ENCODE measurements at regions not wholly inside any gene's neighbourhood (a gene's known extent, or its start where the extent isn't known, plus 50 kb on each side); places are given as distances from the start of the nearest gene placed in this dataset.

DNA sequence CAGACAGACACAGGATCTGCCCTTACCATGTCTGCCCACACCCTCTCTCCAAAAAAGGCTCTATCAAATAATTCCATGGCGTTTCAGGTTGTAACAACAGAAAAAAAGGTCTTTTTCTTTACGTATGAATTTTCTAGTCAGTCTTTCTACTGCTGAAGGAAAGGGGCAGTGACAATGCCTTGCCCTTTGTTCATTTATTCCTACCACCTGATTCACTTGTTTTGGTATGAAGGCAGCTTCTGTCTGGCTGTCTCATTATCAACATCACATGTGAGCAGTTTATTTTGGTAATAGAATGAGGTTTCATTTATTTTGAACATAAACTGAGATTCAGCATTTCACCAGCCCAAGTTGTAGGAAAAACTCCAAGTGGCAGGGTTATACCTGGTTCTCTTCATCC lies 94.3 kb upstream of the KLF7 start:
- Histone ChIP-seq H3K9ac (ENCODE audit: low read depth in 1 of 2, low read length in 2 of 2) (no peak overlapping the region), H3K27ac (ENCODE audit: low read depth in 1 of 2, low read length in 2 of 2) (no peak overlapping the region), H3K4me1 (ENCODE audit: control insufficient read depth in 4 of 4, insufficient read depth in 4 of 4, low read length in 3 of 4) (no peaks in the 10 kb centered on the region), H3K27me3 (ENCODE audit: control insufficient read depth in 4 of 4, insufficient read depth in 4 of 4, low read length in 3 of 4) (no peaks in the 10 kb centered on the region), H3K9me3 (ENCODE audit: control insufficient read depth in 4 of 4, low read length in 3 of 4) (no peaks in the 10 kb centered on the region), H3K4me3 (ENCODE audit: low read depth in 1 of 3, low read length in 3 of 3) (no peak overlapping the region), H3K36me3 (ENCODE audit: control insufficient read depth in 4 of 4, insufficient read depth in 3 of 4, low read depth in 1 of 4, low read length in 3 of 4) (no peaks in the 10 kb centered on the region)
- no peak for TF ChIP-seq JUND (IDR thresholded peaks at IDR 0.05)
- TF ChIP-seq HNF4G (IDR thresholded peaks at IDR 0.05), result no peak
- TF ChIP-seq EGR1 (IDR thresholded peaks at IDR 0.05; ENCODE audit: low read depth in 2 of 2), result no peak
- no peak for DNase-seq (ENCODE audit: low spot score)
- 90% methylated on average over 2 of the region's 2 CpGs for WGBS

DNA sequence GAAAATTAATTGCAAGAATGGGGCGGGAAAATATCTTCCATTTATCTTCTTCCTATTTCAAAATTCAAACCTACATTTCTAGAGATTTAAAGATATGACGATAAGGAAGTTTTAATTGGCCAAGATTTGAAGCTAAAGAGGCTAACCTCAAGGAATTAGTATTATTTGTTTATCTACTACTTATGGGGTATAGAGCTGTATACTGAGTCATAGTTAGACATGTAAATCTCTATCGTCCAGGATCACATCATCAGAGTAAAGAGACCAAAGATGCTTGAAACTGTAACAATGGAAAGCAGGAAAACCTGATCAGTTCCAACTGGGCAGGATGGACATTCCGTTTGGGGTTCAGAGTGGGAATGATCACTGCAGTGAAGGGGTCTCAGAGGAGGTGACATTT lies 95.2 kb upstream of the KLF7 start:
- H3K9me3 ChIP-seq (ENCODE audit: control insufficient read depth in 4 of 4, low read length in 3 of 4), result no peaks in the 10 kb centered on the region
- no peak overlapping the region for H3K9ac ChIP-seq (ENCODE audit: low read depth in 1 of 2, low read length in 2 of 2)
- 93% methylated on average over 4 of the region's 4 CpGs for WGBS
- H3K4me3 ChIP-seq (ENCODE audit: low read depth in 1 of 3, low read length in 3 of 3), result no peak overlapping the region
- H3K27ac ChIP-seq (ENCODE audit: low read depth in 1 of 2, low read length in 2 of 2), result no peak overlapping the region
- no peaks in the 10 kb centered on the region for H3K4me1 ChIP-seq (ENCODE audit: control insufficient read depth in 4 of 4, insufficient read depth in 4 of 4, low read length in 3 of 4)
- H3K27me3 ChIP-seq (ENCODE audit: control insufficient read depth in 4 of 4, insufficient read depth in 4 of 4, low read length in 3 of 4), result no peaks in the 10 kb centered on the region
- TF ChIP-seq, protein P1, sequence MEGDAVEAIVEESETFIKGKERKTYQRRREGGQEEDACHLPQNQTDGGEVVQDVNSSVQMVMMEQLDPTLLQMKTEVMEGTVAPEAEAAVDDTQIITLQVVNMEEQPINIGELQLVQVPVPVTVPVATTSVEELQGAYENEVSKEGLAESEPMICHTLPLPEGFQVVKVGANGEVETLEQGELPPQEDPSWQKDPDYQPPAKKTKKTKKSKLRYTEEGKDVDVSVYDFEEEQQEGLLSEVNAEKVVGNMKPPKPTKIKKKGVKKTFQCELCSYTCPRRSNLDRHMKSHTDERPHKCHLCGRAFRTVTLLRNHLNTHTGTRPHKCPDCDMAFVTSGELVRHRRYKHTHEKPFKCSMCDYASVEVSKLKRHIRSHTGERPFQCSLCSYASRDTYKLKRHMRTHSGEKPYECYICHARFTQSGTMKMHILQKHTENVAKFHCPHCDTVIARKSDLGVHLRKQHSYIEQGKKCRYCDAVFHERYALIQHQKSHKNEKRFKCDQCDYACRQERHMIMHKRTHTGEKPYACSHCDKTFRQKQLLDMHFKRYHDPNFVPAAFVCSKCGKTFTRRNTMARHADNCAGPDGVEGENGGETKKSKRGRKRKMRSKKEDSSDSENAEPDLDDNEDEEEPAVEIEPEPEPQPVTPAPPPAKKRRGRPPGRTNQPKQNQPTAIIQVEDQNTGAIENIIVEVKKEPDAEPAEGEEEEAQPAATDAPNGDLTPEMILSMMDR (IDR thresholded peaks at IDR 0.05; ENCODE audit: low read depth, low read length, missing input control), result no peak
- TF ChIP-seq HNF4A (conservative IDR thresholded peaks at IDR 0.05) (no peak), YY1 (IDR thresholded peaks at IDR 0.05) (no peak), EGR1 (IDR thresholded peaks at IDR 0.05; ENCODE audit: low read depth in 2 of 2) (no peak), NR2F2 (IDR thresholded peaks at IDR 0.05) (no peak), TAF1 (conservative IDR thresholded peaks at IDR 0.05) (no peak), FOXA2 (IDR thresholded peaks at IDR 0.05) (no peak), JUND (IDR thresholded peaks at IDR 0.05) (no peak), RXRA (IDR thresholded peaks at IDR 0.05) (no peak), SP1 (IDR thresholded peaks at IDR 0.05) (no peak), RAD21 (IDR thresholded peaks at IDR 0.05) (no peak), HNF4G (IDR thresholded peaks at IDR 0.05) (no peak), GABPA (IDR thresholded peaks at IDR 0.05 in 1 of 2, conservative IDR thresholded peaks at IDR 0.05 in 1 of 2) (no peak)
- TF ChIP-seq, protein P2, sequence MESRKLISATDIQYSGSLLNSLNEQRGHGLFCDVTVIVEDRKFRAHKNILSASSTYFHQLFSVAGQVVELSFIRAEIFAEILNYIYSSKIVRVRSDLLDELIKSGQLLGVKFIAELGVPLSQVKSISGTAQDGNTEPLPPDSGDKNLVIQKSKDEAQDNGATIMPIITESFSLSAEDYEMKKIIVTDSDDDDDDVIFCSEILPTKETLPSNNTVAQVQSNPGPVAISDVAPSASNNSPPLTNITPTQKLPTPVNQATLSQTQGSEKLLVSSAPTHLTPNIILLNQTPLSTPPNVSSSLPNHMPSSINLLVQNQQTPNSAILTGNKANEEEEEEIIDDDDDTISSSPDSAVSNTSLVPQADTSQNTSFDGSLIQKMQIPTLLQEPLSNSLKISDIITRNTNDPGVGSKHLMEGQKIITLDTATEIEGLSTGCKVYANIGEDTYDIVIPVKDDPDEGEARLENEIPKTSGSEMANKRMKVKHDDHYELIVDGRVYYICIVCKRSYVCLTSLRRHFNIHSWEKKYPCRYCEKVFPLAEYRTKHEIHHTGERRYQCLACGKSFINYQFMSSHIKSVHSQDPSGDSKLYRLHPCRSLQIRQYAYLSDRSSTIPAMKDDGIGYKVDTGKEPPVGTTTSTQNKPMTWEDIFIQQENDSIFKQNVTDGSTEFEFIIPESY (IDR thresholded peaks at IDR 0.05), result no peak
- TF ChIP-seq, protein P3, sequence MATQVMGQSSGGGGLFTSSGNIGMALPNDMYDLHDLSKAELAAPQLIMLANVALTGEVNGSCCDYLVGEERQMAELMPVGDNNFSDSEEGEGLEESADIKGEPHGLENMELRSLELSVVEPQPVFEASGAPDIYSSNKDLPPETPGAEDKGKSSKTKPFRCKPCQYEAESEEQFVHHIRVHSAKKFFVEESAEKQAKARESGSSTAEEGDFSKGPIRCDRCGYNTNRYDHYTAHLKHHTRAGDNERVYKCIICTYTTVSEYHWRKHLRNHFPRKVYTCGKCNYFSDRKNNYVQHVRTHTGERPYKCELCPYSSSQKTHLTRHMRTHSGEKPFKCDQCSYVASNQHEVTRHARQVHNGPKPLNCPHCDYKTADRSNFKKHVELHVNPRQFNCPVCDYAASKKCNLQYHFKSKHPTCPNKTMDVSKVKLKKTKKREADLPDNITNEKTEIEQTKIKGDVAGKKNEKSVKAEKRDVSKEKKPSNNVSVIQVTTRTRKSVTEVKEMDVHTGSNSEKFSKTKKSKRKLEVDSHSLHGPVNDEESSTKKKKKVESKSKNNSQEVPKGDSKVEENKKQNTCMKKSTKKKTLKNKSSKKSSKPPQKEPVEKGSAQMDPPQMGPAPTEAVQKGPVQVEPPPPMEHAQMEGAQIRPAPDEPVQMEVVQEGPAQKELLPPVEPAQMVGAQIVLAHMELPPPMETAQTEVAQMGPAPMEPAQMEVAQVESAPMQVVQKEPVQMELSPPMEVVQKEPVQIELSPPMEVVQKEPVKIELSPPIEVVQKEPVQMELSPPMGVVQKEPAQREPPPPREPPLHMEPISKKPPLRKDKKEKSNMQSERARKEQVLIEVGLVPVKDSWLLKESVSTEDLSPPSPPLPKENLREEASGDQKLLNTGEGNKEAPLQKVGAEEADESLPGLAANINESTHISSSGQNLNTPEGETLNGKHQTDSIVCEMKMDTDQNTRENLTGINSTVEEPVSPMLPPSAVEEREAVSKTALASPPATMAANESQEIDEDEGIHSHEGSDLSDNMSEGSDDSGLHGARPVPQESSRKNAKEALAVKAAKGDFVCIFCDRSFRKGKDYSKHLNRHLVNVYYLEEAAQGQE (IDR thresholded peaks at IDR 0.05), result no peak
- TF ChIP-seq, protein P4, sequence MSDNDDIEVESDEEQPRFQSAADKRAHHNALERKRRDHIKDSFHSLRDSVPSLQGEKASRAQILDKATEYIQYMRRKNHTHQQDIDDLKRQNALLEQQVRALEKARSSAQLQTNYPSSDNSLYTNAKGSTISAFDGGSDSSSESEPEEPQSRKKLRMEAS (IDR thresholded peaks at IDR 0.05), result no peak
- TF ChIP-seq, protein P5, sequence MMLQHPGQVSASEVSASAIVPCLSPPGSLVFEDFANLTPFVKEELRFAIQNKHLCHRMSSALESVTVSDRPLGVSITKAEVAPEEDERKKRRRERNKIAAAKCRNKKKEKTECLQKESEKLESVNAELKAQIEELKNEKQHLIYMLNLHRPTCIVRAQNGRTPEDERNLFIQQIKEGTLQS (IDR thresholded peaks at IDR 0.05), result no peak
- no peaks in the 10 kb centered on the region for H3K36me3 ChIP-seq (ENCODE audit: control insufficient read depth in 4 of 4, insufficient read depth in 3 of 4, low read depth in 1 of 4, low read length in 3 of 4)
- DNase-seq (ENCODE audit: low spot score), result no peak

All from liver (tissue), 8 donors.